NCI-H2196 (cell line): ENCODE measurements at regions not wholly inside any gene's neighbourhood (a gene's known extent, or its start where the extent isn't known, plus 50 kb on each side); places are given as distances from the start of the nearest gene placed in this dataset.

Source experiments
- DNase-seq: peaks from one replicate; lab custom pipeline; 2025; ENCODE audit not compliant: unreplicated experiment; lab: John Stamatoyannopoulos, UW

DNA sequence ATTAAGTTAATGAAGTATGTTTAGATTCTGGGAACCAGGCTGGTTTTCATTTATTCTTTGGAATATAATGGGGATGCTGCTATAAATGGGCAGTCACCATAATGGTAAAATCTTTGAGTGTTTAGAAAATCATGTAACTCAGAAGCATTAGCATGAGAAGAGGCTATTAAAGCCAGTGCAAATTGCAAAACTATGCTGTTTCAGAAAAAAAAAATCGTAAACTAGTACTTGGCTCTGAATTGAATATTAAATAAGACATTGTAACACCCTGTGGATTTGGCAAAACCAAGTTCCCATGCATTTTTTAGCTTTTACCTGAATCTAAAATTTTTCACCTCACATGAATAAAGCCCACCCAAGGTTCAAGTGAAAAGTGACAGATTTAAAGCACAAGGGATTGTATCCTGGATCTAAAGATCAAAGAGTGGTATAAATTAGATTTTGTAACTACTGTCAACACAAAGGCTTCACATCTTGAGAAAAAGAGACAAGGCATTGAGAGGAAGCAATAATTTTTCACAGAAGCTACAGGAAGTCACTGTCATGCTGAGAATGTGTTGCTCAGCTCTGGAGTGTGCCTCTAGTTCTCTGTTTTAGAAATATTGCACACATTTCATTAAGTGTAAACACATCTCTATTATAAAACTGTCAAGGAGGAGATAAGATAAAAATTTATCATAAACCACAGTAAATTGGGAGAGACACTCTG is 142.2 kb downstream of the ABCA8 start:
- no peak for DNase-seq

- DNase-seq, result no peak
Measured at GRCh38 chr17:68809148-68809547, 146.0 kb downstream of the ABCA8 start.

DNA sequence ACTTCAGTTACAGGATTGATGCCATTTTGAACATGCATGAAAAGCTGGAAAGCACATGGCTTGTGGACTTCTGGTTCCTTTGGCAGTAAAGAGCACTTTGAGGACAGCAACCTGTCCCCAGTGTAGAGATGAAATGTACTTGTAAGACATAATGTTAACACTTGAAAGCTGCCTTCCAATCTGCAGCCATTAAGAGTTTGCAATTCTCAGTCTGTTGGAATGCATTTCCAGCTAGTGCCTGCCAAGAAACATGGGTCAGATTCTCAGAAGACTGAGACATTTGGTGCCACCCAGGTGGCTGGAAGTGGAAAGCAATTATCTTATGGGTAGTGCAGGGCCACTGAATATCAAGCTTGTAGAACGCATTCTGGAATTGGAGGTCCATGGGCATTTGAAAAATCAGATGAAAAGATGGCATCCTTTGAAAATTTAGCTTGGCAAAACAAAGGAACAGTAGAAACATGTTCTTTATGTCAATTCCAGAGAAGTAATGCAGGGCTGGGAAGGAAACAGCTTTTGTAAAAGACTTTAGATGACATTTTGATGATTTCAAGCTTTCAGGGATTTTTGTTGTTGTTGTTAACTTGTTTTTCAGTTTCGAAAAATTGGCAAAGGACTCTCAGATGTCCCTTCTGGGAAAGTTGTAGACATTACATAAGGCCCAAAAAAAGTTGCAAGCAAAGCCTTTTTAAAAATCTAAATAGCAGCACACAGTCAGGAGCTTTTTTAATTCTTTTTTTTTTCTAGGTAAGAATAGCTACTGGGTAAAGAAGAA is 147.0 kb downstream of the ABCA8 start:
- DNase-seq, result no peak

- DNase-seq, result no peak
Measured at GRCh38 chr17:68805609-68806008, 149.6 kb downstream of the ABCA8 start.

DNA sequence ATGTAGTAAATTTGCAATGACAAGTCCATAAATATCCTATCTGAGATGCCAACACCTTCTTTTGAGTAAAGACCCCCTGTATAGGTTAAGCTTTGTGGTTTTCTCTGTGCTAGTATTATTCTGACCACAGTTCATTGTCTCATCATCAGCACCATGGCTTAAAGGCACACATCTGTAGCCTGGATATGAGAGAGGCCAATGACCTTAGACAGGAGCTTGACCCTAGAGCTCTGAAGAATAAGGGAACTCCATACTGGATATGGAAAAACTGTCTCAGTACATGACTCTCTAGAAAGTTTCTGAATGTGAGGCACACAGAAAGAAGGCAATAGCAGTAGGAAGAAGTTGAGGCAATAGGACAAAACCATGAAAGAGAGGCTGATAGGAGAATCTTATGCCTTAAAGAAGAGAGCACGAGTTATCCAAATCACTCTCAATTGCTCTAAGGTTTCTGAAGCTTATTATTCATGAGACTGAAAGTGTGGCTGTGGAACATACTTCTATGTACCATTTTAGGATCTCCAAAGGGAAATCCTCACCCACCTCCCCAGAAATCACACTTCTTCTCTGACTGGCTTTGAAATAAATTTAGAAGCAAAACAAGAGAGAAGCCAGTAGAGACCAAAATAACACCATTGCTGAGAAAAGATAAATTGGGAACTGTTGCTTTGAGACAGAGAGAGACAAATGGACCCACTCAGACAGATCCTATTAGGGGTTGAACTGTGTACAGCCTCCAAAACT is 150.2 kb downstream of the ABCA8 start:
- DNase-seq, result no peak

GRCh38 chr17:68803164-68803929 is 151.8 kb downstream of the ABCA8 start:
- no peak for DNase-seq

DNA sequence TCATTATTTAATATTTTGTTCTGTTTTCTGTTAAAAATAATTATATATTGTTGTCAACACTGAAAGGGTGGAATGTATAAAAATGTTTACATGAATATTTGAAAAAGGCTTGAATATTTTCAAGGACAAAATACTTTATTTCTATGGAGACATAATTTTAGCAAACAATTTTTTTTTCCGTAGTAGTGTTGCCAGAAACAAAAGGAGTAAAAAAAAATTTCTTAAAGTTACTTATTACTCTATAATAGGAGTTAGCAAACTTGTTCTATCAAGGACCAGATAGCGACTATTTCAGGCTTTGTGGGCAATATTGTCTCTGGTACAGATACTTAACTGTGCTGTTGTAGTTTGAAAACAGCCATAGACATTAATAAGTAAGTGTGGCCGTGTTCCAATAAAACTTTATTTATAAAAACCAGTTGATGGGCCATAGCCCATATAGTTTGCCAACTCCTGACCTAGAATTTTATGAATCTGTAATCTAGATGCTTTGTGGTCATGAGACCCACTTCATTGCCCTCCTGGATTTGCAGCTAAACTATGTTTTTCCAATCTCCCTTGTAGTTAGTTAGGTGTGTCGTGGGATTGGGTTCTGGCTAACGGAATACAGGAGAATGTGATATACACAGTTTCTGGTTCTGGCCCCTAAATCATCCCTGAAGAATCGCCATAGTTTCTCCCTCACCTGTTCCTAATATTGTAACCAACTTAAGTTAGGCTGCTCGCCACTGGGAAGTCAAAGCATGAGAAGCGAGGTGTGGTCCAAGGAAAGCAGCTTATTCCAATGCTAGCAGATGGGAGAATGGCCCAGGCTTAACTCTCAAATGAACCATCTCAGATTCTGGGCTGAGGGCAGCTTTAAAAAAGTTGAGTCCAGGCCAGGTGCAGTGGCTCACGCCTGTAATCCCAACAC is 153.6 kb downstream of the ABCA8 start:
- no peak for DNase-seq

DNA sequence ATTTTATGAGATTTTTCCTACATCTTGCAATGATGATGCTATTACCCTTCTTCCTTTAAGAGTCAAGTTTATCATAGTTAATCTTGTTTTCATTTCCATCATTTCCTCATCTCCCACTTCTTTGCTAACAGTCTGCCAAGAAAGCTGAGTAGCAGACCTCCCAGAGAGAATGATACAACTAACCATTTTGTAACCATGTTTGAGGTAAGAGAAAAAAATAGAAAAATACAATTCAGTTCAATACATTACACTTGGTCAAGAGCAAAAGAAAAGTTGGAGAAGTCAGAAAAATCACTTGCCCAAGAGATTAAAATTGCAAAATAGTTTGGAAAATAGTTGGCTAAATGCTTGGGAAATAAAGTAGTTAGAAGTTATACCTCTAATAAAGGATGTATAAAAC is 154.4 kb downstream of the ABCA8 start:
- DNase-seq, result no peak

GRCh38 chr17:68794636-68795434 is 160.4 kb downstream of the ABCA8 start:
- DNase-seq, result no peak

GRCh38 chr17:68792873-68793272 is 162.3 kb downstream of the ABCA8 start:
- no peak for DNase-seq

DNA sequence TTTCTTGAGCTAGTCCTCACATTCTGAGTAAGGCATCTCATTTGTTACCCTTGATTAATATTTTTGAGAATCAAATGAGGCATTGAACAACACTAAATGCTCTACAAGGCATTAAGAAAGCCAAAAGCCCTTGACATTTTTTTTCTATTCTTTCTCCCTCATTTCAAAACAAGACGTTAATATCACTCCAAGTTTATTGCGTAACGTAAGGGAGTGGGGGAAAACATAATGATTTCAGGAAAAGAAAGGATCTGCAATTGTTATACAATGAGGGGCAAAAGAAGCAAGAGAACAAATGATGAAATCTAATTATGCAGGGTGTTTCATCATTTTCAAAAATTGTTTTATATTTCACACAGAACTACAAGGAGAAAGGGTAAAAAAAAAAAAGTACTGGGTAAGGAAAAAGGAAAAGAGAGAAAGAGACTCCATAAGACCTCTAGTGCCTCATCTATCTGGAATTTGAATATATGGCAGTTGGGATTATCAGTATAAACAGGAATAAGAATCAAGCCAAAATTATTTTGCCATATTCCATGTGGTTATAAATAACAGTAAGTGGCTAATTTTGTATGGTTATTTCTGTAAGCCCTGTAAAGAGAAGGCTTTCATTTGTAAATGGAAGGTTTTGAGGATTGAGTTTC is 163.0 kb downstream of the ABCA8 start:
- DNase-seq, result no peak

GRCh38 chr17:68790931-68791330 is 164.3 kb downstream of the ABCA8 start:
- DNase-seq, result no peak

- no peak for DNase-seq
Measured at GRCh38 chr17:68790492-68790891, 164.7 kb downstream of the ABCA8 start.

GRCh38 chr17:68789203-68789962 is 165.8 kb downstream of the ABCA8 start:
- DNase-seq, result no peak

GRCh38 chr17:68785565-68786486 is 169.4 kb downstream of the ABCA8 start:
- DNase-seq, result no peak

- no peak for DNase-seq
Measured at GRCh38 chr17:68784431-68784830, 170.8 kb downstream of the ABCA8 start.

- DNase-seq, result no peak
Measured at GRCh38 chr17:68783861-68784260, 171.3 kb downstream of the ABCA8 start.
